Activated T-helper 1 cell treated with anti-CD3 and anti-CD28 coated beads, Interleukin-2, amount 50 U/mL, for 16 hours (primary cell): ENCODE measurements at regions not wholly inside any gene's neighbourhood (a gene's known extent, or its start where the extent isn't known, plus 50 kb on each side); places are given as distances from the start of the nearest gene placed in this dataset.
"Not testable (repeated sequence)": the region's sequence is repeated elsewhere in the genome, so short reads cannot be mapped to it uniquely, and the experiment has no call there.

ENCODE experiments used
- DNase-seq, 2 donors: peaks; one replicate each; pipeline ENCODE4 v3.0.0-alpha.2; 2020; ENCODE audit warnings: low read depth in 1 of 2, low spot score in 1 of 2

DNA sequence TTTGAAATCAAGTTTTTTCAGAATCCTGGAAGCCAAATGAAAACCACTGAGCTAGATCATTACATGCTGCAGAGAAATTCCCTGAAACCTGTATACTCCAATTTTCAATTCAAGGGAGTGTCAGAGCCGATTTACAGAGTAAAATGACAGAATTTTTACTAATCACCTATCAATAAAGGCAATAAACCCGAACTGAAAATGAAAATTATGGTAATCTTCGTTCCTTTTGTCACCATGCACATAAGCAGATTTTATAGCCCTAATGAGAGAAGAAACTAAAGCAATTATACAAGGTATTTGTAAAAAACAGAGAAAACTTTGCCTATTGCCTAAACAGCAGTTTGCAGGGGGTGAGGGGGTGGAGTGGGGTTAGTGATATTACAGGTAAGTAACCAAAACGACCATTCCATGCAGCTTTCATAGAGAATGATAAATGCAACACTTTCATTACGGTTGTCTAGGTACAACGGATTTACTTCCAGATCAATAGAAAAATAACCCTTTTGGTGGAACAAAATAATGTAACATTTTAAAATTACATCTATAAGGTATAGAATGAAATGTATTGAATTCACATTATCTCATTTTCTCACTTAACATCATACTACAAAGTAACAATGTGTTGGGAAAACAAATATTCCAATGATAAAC, 115.2 kb upstream of the BEND6 start:
- DNase-seq: no peak

DNA sequence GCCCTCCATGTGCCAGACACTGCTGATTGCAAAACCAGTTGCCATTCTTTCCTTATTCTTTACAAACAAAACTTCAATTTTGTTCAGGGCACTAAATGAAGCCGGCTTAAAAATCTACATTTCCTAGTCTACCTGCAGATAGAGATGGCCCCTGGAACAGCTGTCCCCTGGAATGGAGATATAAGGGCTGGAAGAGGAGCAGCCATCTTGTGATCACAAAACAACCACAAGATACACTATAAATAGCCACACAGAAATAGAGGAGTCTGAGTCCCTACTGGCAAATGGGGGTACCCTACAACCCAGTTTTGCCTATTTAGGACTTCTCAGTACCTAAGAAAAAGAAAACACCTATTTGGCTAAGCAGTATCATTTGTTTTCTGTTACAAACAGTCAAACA, 115.9 kb upstream of the BEND6 start:
- no peak for DNase-seq

DNA sequence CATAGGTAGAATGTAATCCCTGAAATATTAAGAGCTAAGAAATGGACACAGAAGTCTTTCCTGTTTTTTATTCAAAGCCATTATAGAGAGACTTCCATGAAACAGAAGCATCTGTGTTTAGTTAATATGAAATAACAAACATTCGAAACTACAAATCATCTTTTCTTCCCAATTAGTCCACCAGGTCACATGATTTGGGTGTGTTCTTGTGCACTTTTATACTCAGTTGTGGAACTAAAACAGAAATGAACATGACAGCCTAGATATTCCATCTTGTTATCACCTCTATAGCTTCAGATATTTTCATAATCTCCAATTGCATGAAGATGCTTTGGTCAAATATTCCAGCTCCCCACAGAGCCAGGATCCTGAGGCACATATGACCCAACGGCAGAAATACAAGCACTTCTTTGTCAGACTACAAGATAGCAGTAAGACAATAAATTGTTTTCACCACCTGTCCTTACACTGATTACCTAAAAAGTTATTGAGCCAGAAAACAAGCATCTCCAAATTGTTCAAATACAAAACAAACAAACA, 116.8 kb upstream of the BEND6 start:
- DNase-seq: no peak

DNA sequence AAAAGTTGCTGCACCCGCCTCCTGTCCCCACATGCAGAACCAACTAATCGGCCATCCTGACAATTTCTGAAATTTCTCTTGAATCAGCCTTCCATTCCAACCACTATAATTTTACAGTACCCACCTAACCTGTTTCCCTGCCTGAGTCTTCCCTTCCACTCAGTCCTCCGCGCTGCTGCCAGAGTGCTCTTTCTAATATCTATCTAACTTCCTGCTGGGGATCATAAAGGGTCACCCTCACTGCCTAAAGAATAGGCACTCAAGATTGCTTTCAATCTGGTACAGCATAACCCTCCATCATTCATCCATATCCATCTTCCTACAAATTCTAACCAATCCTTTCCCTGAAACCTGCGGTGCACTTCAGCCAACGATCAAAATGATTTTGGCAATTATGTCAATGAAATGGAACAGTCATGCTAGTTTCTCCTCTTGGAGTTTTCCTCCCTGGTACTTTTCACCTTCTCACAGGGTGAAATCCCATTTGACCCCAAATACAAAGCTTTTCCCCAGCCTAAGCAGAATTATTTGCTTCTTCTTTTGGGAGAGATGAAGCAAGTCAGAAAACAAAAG, 117.5 kb upstream of the BEND6 start:
- DNase-seq: no peak

DNA sequence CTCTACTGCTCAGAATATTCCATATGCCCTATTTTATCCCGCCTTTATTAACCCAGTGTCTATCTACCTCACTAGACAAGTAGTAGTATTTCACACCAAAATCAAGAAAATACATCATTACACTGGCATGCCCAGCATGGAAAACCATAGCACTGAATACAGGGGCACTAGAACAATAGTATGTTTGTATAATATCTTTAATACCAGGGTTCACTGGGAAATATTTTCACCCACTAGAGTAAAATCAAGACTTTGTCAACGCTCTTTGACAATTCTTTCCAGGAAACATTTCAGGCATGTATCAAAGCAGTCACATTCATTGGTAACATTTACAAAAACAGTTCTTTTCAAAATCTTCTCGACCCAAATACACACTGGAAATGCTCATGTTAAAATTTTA, 119.3 kb upstream of the BEND6 start:
- no peak for DNase-seq

DNA sequence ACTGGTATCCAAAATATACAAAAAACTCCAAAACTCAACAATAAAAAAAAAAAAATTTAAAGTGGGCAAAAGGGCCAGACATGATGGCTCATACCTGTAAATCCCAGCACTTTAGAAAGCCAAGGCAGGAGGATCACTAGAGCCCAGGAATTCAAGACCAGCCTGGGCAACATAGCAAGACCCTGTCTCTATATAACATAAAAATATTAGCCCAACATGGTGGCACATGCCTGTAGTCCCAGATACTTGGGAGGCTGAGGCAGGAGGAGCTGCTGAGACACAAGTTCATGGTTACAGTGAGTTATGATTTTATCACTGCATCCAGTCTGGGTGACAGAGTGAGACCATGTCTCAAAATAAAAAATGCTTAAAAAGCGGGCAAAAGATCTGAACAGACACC, 121.0 kb upstream of the BEND6 start:
- no peak for DNase-seq

DNA sequence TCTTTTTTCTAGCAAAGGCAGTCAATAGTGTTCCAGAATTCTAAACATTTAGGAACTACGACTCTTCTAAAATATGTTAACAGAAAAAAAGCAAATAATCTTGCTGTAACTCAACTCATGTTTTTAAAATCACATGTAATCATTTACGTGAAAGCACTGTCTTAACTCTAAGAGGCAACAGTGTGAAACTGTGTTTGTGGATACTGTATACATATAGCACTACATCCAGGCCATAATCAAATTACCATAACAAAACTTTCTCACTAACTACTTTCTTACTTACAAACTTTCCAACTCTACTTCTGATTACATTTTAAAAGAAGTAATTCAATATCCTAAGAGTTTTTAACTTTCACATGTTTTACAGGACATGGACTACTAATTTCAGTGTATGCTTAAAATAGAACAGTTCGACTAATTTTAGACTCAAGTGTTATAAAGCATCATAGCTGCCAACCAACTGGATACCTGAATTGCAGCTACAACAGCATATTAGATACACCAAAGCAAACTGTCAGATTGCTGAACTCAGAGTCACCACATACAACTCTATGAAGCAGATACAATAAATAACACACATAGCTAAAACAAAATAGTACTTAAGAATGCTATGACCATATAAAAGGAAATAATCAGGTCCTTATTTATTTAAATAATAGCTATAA, 121.6 kb upstream of the BEND6 start:
- no peak for DNase-seq

DNA sequence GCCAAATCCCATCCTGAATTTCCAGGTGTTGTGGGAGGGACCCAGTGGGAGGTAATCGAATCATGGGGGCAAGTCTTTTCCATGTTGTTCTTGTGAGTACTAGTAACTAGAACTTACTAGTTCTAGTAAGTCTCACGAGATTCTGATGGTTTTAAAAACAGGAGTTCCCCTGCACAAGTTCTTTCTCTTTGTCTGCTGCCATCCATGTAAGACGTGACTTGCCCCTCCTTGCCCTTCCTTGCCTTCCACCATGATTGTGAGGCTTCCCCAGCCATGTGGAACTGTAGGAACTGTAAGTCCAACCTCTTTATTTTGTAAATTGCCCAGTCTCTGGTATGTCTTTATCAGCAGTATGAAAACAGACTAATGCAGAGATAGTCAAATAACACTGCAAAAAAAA, 122.7 kb upstream of the BEND6 start:
- DNase-seq: no peak

DNA sequence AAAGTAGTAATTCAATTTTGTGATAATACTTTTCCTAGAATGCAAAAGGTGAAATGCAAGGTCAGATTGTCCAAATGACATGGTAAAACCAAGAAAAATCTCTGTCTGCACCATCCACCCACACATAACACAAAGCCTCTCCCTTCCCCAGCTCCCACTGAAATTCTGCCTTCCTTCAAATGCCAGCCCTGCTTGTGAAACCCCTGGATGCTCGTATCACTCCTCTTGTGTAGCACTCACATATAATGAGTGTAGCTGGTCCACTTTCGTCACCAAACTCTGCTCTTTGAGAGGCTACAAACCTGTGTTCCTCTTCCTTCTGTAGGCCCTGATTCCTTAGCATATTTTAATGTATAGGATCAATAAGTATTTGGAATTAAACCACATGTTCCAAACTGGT, 123.6 kb upstream of the BEND6 start:
- DNase-seq: no peak

DNA sequence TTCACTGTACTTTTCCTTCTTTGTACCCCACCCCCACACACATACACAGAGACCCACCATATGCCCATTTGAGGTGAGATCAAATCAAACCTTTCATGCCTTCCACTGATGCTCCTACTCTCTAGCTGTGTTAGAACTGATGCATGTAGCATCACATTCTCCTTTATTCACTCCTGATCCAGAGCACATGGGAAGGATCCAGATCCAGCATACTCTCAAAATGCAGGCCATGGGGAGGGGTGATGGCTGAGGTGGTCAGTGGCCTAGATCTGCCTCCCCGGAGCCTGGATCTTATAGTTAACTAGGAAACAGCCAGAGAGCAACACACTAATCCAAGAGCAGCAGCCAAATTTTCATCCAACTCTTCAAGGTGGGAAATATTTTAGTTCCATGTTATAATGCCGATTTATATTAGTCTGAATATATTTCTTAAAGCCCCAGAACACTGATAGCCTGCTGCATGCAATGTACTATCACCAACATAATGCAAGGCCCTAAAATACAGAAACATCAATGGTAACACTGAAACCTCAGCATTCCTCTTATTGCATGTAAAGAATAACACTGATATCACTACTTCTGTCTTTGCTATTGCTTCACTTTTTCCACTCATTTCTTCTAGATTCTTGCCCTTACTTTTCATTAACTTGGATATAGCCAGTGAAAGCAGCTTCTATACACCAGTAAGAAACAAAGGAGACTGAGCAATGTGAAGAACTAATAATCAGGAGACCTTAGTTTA, 126.8 kb upstream of the BEND6 start:
- DNase-seq: no peak

DNA sequence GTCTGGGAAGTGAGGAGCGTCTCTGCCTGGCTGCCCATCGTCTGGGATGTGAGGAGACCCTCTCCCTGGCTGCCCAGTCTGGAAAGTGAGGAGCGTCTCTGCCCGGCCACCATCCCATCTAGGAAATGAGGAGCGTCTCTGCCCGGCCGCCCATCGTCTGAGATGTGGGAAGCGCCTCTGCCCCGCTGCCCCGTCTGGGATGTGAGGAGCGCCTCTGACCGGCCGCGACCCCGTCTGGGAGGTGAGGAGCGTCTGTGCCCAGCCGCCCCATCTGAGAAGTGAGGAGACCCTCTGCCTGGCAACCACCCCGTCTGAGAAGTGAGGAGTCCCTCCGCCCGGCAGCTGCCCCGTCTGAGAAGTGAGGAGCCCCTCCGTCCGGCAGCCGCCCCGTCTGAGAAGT, 130.5 kb upstream of the BEND6 start:
- DNase-seq: not testable (repeated sequence)

DNA sequence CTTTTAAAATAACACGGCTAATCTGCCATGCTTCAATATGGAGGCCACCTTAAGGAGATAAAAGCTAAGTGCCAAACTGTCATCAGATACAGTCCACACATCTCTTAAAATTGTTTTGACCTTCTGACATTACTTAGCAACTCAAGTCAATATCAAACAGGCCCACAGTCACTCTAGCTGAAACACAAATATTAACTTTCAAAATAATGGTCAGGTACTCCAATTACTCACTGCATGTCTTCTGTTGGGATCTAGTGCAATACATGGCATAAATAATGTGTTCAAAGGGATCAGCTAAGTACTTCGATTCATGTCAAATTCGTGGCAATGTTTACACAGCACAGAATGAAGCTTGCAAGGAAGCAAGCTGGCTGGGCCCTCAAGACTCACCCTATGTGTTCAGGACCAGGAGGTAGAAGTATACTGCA, 133.9 kb upstream of the BEND6 start:
- DNase-seq: no peak

DNA sequence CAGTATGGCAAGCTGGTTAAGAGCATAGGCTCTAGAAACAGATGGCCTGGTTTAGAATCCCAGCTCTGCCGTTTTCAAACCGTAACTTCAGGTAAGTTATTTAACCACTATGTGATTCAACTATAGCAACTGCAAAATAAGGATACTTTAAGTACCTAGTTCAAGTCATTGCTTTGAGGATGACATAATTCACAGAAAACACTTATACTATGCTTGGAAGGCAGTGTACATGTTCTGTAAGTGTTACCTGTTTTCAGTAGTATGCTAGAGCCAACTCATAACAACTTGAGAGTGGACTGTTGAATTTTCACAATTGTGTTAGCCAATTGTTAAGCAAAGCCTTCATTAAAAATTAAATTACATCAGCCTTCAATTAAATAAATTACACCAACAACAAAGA, 134.8 kb upstream of the BEND6 start:
- DNase-seq: no peak

DNA sequence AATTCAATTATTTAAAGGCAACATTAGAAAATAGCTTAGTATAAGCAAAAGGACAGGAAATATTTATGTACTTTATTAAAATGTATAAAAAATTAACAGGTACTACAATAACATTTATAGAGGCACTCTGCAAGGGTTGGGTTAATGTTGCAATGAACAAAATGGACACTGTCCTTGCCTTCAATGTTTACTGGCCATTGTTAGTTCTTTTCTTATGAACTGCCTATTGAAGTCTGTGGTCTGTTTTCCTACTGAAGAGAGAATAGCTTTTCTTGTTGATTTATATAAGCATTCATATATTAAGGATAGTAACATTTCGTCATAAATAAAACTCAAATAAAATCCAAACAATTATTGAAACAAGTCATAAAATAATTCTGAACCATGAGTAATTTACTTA, 135.3 kb upstream of the BEND6 start:
- no peak for DNase-seq

DNA sequence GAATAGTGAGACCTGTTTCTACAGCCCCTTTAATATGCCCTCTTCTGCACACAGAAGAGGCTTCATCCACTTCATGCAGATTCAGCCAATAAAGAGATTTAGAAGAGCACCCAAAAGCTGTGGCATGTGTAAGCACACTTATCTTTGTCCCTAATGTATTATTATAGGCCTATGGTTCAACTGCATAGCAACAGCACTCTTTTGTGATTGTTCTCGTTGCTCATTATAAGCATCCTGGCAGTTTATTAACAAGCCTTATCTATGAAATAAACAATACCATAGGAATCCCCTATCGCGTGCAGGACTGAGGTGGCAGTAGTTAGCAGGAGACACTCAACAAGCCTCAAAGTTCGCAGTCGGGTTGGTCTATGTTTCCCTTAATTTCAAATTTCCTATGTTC, 138.5 kb upstream of the BEND6 start:
- no peak for DNase-seq

DNA sequence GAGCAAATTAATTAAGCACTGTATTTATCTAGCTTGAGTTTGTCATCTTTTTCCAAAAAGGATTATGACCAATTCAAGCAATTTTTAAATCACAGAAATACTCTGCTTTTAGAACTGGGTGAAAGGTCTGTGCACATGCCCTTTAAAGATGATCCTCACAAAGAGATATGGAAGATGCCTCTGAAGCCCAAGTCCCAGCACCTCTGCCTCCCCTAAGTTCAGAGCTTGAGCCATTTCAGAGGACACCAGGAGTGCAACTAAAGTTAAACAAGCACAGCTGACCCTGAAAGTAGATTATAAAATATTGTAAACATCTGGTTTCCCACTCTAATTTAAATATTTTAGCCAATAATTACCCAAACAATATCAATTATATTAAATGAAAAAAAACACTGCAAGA, 139.5 kb upstream of the BEND6 start:
- no peak for DNase-seq

DNA sequence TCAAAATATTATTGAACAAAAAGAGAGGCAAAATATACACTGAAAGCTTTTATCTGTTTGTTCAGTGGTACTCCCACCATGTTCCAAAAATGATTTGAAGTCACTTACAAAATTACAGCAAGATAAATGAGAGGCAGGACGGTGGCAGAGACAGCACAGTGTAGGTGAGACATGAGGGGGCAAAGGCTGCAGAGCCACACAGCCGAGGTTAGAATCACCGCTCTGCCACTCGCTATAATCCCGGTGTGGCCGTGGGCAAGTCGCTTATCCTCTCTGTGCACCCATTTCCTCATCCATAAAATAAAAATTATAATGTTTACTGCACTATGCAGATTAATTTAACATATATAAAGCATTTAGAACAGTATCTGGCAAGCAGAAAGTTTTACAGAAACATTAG, 140.1 kb upstream of the BEND6 start:
- no peak for DNase-seq

DNA sequence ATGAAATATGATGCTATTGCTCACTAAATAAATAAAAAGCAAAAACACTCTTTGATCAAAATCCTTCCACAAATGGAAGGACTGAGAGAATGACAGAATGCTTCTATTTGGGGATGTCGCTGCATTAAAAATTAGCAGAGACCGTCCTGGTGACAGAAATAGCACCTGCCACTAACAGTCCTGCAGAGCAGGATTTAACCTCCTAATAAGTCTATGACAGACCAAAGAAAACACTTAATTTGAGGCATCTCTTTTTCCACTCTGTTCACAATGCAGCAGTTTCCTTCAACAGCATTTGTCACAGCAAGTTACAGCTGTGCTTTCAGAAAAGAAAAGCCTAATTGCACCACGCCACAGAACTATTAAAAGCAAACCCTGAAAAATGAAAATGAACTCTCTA, 140.6 kb upstream of the BEND6 start:
- DNase-seq: no peak

DNA sequence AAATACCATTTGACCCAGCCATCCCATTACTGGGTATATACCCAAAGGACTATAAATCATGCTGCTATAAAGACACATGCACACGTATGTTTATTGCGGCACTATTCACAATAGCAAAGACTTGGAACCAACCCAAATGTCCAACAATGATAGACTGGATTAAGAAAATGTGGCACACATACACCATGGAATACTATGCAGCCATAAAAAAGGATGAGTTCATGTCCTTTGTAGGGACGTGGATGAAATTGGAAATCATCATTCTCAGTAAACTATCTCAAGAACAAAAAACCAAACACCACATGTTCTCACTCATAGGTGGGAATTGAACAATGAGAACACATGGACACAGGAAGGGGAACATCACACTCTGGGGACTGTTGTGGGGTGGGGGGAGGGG, 142.1 kb upstream of the BEND6 start:
- DNase-seq: not testable (repeated sequence)

DNA sequence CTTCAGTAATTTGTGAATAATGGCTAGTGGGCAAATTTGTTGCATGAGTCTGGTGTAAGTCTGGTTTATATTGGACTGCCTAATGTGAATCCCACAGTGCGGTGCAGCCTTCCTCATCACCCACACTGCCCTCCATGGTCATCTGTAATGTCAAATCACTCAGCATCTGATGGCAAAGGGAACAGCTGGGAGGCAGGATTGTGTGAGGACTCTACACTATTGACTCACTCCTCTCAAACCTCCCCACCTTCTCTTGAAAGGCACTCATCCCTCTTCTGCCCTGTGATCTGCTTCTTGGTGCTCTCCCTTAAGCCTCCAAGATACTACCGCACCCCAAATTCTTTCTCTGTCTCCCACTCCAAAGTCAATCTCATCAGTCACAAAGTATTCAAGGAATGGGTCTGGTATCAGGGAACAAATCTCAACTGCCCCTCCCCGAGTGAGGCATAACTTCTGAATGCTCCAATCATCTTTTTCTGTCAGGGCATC, 146.0 kb upstream of the BEND6 start:
- no peak for DNase-seq

DNA sequence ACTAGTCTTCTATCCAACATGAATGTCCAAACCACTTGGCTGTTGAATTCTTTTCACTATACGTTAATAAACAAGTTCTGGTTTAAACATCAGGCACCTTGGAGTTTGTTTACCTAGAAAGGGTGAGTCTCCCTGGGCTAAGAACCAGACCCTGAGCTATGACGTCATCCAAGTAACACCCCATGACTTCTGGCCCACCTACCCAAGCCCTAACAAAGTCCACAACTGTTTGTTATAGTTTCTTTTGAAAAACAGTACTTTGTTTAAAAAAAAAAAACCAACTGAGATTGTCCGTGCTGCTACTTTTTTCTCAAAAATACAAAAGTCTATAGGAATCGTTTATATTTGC, 146.9 kb upstream of the BEND6 start:
- DNase-seq: no peak
